Stromal cell of bone marrow (primary cell): ENCODE measurements at regions not wholly inside any gene's neighbourhood (a gene's known extent, or its start where the extent isn't known, plus 50 kb on each side); places are given as distances from the start of the nearest gene placed in this dataset.
"Not testable (repeated sequence)": the region's sequence is repeated elsewhere in the genome, so short reads cannot be mapped to it uniquely, and the experiment has no call there.

Experiments used
- DNase-seq: peaks from one replicate; pipeline ENCODE4 v3.0.0-alpha.2; 2012; ENCODE audit warnings: low read depth

DNA sequence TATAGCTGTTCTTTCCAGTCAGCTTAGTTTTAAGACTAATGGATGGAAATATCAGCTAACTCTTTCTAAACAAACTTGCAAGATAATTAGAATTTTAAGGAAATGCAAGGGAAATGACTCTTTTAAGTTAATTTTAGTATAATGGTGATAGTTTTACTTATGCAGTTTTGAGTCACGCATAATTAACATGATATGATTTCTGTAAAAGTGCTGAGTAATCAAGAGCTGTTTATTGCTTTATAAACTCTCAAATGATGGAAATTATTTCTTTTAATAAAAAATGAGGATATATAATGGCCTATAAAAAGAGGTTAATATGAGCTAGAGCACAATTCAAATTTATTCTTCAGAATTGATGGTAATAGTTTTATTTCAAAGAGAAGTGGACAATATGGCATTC is 385.9 kb downstream of the GLUD2 start:
- DNase-seq = no peak

GRCh38 chrX:121437666-121438065 is 390.3 kb downstream of the GLUD2 start:
- not testable (repeated sequence) for DNase-seq

- no peak for DNase-seq
Measured at GRCh38 chrX:121455890-121456289, 408.5 kb downstream of the GLUD2 start.

DNA sequence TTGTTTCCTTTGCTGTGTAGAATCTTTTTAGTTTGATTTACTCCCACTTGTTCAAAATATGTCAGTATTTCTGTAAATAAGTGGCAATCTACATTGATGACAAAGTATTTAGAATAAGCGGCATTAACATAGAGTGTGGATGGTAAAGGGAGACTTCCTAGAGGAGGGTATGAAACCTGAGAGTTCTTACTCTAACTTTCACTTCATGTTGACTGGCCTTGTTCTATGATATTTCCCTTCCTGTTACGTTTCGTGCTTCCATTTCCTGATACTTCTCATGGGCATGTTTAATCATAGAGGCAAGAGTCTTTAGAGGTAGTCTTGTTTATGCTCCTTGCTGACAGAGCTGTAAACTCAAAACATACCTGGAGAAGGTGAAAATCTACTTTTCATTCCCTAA is 408.9 kb downstream of the GLUD2 start:
- no peak for DNase-seq

GRCh38 chrX:121457096-121457495 is 409.7 kb downstream of the GLUD2 start:
- no peak for DNase-seq

- DNase-seq = no peak
Measured at GRCh38 chrX:121479406-121479805, 432.0 kb downstream of the GLUD2 start.

DNA sequence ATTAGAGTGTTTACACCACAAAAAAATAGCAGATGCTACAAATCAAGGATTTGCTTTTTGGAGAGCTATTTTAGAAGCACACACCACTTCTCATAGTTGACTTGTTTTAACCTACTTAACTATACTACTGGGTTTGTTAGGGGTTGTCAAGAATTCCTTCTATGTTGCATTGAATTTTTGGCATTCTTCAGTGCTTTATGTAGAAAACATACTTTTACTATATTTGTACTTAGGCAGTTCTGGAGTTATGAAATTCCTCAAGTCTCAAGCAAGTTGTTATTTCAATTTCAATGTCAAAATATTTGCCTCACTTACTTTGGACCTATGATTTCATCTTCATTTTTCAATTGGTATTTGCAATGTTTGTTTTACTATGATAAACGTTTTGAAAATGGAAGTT is 449.6 kb downstream of the GLUD2 start:
- no peak for DNase-seq

DNA sequence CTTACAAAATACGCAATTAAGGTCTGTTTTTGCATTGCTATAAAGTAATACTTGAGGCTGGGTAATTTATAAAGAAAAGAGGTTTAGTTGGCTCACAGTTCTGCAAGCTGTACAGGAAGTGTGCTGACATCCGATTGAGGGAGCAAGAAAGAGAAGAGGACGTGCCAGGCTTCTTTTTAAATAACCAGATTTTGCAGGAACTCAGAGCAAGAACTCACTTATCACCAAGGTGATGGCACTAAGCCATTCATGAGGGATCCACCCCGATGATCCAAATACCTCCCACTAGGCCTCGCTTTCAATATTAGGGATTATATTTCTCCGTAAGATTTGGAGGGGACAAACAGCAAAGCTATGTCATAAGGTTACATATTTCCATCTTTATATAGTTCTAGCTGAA is 456.7 kb downstream of the GLUD2 start:
- DNase-seq = no peak

- no peak for DNase-seq
Measured at GRCh38 chrX:121546317-121546716, 498.9 kb downstream of the GLUD2 start.

GRCh38 chrX:121558886-121559285 is 511.5 kb downstream of the GLUD2 start:
- DNase-seq = no peak

GRCh38 chrX:121562616-121563015 is 515.2 kb downstream of the GLUD2 start:
- no peak for DNase-seq

DNA sequence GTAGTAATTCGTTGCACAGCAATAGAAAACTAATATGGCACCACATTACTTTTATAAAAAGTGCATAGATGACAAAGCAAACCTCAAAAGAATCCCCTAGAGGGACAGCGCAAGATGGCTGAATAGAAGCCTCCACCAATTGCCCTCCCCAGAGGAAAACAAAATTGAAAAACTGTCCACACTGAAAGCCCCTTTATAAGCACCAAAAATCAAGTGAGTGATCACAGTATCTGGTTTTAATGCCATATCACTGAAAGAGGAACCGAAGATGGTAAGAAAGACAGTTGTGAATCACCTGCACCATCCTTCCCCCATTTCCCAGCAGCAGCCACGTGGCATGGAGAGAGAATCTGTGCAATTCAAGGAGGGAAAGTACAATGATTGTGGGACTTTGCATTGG is 522.2 kb downstream of the GLUD2 start:
- DNase-seq = no peak

DNA sequence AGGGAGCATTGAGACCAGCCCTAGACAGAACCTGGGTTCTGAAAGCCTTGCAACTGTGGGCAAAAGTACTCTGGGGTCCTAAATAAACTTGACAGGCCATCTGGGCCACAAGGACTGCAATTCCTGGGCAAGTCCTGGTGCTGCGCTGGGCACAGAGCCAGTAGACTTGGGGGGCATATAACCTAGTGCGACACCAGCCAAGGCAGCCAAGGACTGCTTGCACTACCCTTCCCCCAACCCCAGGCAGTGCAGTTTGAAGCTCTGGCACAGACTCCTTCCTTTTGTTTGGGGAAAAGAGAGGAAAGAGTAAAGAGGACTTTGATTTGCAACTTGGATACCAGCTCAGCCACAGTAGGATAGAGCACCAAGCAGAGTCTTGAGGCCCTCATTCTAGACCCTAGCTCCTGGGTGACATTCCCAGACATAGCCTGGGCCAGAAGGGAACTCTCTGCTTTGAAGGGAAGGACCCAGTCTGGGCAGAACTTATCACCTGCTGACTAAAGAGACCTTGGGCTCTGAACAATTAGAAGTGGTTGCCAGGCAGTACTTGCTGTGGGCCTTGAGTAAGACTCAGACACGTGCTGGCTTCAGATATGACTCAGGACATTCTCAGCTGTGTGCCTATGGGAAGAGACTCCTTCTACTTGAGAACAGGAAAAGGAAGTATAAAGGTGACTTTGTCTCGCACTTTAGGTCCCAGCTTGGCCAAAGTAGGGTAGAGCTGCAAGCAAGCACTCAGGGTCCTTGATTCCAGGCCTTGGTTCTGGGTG is 522.8 kb downstream of the GLUD2 start:
- no peak for DNase-seq

DNA sequence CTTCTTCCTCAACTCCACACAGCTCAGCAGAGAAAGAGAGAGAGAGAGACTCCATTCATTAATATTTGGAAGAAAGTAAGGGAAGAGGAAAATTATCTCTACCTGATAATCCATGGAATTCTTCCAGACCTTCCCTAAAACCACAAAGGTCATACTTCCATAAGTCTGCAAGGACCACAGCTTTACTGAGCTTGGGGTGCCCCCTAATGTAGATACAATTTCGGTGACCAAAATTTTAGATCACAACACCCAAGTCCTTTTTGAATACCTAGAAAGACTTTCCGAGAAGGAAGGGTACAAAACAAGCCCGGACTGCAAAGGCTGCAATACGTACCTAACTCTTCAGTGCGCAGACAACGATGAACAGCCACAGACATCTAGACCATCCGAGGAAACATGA is 523.9 kb downstream of the GLUD2 start:
- DNase-seq = no peak

GRCh38 chrX:121574384-121574783 is 527.0 kb downstream of the GLUD2 start:
- not testable (repeated sequence) for DNase-seq

DNA sequence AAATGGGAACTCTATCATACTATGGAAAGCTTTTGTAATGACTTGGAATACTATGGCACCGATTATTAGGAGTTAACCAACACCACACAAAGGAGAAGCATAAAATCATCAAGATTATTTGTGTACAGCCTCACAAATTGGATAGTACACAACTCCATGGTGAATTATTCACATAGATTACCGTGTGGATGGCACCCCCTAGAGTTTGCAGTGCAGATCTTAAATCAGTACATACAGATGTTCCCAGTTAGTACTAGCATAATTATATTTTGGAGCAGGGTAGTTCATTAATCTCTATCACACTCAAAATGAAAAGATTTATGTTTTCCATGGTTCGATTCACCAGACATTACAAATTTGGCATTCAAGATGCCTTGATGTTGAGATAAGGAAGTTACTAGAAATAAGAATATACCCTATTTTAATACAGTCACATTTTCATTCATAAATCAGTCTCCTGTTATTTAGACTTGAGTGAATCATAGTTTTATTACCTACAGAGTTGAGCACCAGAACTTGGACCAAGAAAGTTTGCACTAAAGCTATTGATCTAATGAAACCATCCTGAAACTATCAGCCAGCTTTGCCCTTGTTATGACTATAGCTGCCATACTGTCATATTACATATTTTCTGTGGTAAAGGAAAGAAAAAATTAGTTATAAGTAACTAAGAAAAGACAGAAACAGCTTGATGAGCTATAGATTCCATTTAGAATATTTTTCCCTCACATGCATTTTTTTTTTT is 531.8 kb downstream of the GLUD2 start:
- peak; percentile 4 for DNase-seq

DNA sequence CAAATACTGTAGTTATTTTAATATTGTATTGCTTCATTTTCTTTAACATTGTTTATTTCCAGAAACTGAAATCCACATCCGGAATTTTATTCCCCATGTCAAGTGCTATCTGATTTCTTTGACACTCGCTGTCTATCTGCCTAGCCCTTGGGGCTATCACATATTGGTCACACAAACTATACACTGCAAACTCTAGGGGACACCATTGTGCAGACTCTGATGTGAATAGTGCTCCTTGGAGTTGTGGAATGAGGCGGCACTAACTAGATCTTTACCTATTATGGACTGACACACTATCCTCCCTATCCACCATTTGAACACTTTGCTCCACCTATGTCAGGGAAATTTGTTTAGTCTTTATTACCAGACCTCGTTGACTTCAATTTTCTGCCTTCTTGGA is 534.5 kb downstream of the GLUD2 start:
- DNase-seq = no peak

DNA sequence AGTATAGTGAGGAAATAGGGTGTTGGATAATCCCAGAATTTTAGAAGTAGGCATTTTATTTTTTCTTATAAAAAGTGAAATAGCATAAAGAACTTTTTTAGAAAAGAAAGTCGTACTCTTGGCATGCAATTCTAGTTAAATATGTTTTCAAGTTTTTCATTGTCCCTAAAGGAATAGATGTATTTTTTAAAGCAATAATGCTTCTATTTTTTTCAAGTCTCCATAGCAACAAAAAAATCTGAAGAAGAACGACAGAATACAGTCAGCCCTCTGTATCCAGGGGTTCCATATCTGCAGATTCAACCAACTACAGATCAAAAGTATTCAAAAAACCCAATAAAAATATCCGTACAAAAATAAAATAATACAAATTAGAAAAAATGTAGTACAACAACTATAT is 538.2 kb downstream of the GLUD2 start:
- DNase-seq = no peak

GRCh38 chrX:121592884-121593283 is 545.5 kb downstream of the GLUD2 start:
- DNase-seq = no peak

- DNase-seq = no peak
Measured at GRCh38 chrX:121598356-121598755, 550.9 kb downstream of the GLUD2 start.

DNA sequence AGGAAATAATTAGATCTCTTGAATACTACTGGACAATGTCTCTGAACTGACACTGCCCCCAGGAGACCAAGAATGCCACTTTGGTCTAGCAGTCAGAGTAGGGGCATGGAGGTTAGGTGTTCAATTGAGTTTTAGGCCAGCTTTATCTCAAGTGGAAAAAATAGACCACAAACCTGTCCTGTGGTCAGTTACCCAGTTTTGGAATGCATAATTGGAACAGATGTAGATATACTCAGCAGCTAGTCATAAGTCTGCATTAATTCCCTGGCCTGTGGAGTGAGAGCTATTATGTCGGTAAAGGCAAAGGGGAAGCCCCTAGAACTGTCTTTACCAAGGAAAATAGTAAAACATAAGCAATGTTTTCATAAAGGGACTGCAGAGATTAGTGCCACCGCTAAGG is 587.7 kb downstream of the GLUD2 start:
- DNase-seq = no peak

GRCh38 chrX:121639781-121640180 is 592.4 kb downstream of the GLUD2 start:
- DNase-seq = no peak

GRCh38 chrX:121641560-121641959 is 594.1 kb downstream of the GLUD2 start:
- peak; percentile 8 for DNase-seq

- DNase-seq = no peak
Measured at GRCh38 chrX:121642415-121642814, 595.0 kb downstream of the GLUD2 start.
